Peyer's patch (tissue), 4 donors: ENCODE measurements at regions not wholly inside any gene's neighbourhood (a gene's known extent, or its start where the extent isn't known, plus 50 kb on each side); places are given as distances from the start of the nearest gene placed in this dataset.
A peak's percentile ranks its signal among the peaks of the same experiment; 100 is the strongest.

Experiments
- DNase-seq, 3 donors: peaks; one replicate each; pipeline ENCODE4 v3.0.0-alpha.2; 2017 to 2019
- H3K27ac ChIP-seq, 4 donors: fragments of 200-600 bp; sonication (generic); one replicate each; pipeline ENCODE4 v1.5.1; 2016 to 2019
- H3K27me3 ChIP-seq, 2 donors: fragments of 200-600 bp; sonication (generic); one replicate each; pipeline ENCODE4 v1.5.1; 2019
- H3K36me3 ChIP-seq, 3 donors: fragments of 200-600 bp; sonication (generic); one replicate each; pipeline ENCODE4 v1.5.1; 2016 to 2019
- H3K4me1 ChIP-seq, 4 donors: fragments of 200-600 bp; sonication (generic); one replicate each; pipeline ENCODE4 v1.5.1; 2016 to 2019
- H3K4me3 ChIP-seq, 4 donors: fragments of 200-600 bp; sonication (generic); 1 replicate in 3 of 4; 2 replicates in 1 of 4; pipeline ENCODE4 v1.5.1; 2016 to 2019; ENCODE audit warnings: mild to moderate bottlenecking in 1 of 4
- H3K9me3 ChIP-seq, 4 donors: fragments of 200-600 bp; sonication (generic); one replicate each; pipeline ENCODE4 v1.5.1; 2016 to 2019; ENCODE audit warnings: mild to moderate bottlenecking in 1 of 4
- POLR2A ChIP-seq, 2 donors: fragments of 450-650 bp; IDR thresholded peaks; one replicate each; pipeline ENCODE4 v1.5.1; 2017; ENCODE audit warnings: antibody characterized with exemption in 2 of 2, mild to moderate bottlenecking in 2 of 2, moderate library complexity in 2 of 2
- TF ChIP-seq, protein P1 (sequence below), 6 experiments: fragments of 450-650 bp in 4 of 6; fragments of 200-600 bp in 2 of 6; sonication (generic) in 1 of 6; IDR thresholded peaks; one replicate each; pipeline ENCODE4 v1.5.1; 2017 to 2019; ENCODE audit warnings: antibody characterized with exemption in 6 of 6, mild to moderate bottlenecking in 3 of 6, moderate library complexity in 1 of 6

DNA sequence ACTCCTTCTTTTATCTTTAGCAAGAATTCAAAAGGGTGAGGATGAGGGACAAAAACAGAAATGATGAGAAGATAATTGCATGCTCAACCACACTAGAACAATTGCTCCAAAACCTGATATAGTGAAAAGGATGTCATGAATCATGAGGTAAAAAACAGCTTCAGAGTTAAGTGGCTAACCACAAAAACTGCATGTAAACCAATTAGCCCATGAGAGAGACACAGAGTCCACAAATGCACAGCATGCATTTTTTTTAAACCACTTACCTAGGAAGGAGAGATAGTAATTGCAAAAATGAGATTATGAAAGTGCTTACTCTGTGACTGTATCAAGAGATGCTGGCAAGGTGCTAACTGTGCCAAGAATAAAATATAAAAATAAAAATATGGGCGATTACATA, 132.9 kb downstream of the MBL2 start:
- H3K4me1 ChIP-seq: no peaks in the 10 kb centered on the region
- H3K4me3 ChIP-seq: no peak overlapping the region
- H3K36me3 ChIP-seq: no peaks in the 10 kb centered on the region
- no peak overlapping the region for H3K27ac ChIP-seq
- no peaks in the 10 kb centered on the region for H3K9me3 ChIP-seq
- TF ChIP-seq POLR2A (IDR thresholded peaks at IDR 0.05): no peak
- TF ChIP-seq, protein P1, sequence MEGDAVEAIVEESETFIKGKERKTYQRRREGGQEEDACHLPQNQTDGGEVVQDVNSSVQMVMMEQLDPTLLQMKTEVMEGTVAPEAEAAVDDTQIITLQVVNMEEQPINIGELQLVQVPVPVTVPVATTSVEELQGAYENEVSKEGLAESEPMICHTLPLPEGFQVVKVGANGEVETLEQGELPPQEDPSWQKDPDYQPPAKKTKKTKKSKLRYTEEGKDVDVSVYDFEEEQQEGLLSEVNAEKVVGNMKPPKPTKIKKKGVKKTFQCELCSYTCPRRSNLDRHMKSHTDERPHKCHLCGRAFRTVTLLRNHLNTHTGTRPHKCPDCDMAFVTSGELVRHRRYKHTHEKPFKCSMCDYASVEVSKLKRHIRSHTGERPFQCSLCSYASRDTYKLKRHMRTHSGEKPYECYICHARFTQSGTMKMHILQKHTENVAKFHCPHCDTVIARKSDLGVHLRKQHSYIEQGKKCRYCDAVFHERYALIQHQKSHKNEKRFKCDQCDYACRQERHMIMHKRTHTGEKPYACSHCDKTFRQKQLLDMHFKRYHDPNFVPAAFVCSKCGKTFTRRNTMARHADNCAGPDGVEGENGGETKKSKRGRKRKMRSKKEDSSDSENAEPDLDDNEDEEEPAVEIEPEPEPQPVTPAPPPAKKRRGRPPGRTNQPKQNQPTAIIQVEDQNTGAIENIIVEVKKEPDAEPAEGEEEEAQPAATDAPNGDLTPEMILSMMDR (IDR thresholded peaks at IDR 0.05): no peak
- no peak for DNase-seq
- H3K27me3 ChIP-seq: no peaks in the 10 kb centered on the region

DNA sequence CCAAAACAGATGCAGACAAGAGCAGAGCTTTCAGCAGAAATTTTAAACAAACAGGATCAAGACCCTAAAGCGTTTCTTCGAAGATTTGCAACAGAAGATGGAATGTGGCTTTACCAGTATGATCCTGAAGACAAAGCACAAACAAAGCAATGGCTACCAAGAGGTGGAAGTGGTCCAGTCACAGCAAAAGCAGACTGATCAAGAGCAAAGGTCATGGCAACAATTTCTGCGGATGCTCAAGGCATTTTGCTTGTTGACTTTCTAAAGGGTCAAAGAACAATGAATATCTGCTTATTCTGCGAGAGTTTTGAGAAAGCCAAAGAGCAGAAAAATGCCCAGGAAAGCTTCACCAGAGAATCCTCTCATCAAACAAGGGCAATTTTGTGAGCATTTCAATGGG, 130.4 kb downstream of the MBL2 start:
- Histone ChIP-seq H3K27ac (no peak overlapping the region), H3K27me3 (no peaks in the 10 kb centered on the region), H3K9me3 (no peaks in the 10 kb centered on the region), H3K4me1 (no peaks in the 10 kb centered on the region), H3K4me3 (no peak overlapping the region), H3K36me3 (no peaks in the 10 kb centered on the region)
- TF ChIP-seq POLR2A (IDR thresholded peaks at IDR 0.05): no peak
- TF ChIP-seq, protein P1 (IDR thresholded peaks at IDR 0.05): no peak
- DNase-seq: no peak

DNA sequence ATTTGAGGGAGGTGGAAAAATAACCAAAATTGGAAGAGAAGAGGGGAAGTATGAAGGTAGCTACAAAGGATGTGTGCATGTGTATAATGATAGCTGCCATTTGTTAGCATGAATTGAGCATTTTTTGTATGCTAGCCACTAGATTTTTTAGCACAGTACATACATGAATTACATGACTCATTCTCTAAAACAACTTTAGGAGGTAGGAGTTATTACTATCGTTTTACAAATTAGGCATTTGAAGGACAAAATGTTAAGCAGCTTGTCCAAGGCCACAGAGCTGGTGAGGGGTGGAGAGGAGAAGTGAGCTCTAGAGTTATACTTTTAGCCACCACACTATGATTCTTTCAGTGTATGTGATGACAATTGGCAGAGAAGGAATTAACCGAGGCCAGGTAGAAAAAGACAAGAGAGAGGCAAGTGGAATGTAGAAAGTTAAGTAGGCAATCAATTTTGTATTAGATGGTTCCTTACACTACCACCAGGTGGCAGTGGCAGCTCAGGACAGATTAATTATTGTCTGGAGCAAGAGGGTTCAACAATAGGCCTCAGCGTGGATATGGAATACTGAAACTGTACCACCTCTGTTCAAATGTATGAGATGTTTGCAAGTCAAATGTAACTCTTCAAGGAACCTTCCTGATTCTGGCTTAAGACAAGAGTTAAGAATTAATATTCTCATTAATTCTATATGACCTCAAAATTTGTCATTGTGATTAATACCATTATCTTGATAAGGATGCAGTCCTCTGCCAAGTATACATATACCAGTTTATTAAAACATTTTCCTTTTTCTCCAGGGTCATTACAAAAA, 128.0 kb downstream of the MBL2 start:
- Histone ChIP-seq H3K4me3 (no peak overlapping the region), H3K36me3 (no peaks in the 10 kb centered on the region), H3K9me3 (no peaks in the 10 kb centered on the region), H3K4me1 (no peaks in the 10 kb centered on the region), H3K27me3 (no peaks in the 10 kb centered on the region), H3K27ac (no peak overlapping the region)
- no peak for TF ChIP-seq POLR2A (IDR thresholded peaks at IDR 0.05)
- TF ChIP-seq, protein P1 (IDR thresholded peaks at IDR 0.05): peak in 4 of 6 experiments; percentile 43 to 69 (median 67)
- peak in 1 of 3 donors; percentile 69 for DNase-seq

DNA sequence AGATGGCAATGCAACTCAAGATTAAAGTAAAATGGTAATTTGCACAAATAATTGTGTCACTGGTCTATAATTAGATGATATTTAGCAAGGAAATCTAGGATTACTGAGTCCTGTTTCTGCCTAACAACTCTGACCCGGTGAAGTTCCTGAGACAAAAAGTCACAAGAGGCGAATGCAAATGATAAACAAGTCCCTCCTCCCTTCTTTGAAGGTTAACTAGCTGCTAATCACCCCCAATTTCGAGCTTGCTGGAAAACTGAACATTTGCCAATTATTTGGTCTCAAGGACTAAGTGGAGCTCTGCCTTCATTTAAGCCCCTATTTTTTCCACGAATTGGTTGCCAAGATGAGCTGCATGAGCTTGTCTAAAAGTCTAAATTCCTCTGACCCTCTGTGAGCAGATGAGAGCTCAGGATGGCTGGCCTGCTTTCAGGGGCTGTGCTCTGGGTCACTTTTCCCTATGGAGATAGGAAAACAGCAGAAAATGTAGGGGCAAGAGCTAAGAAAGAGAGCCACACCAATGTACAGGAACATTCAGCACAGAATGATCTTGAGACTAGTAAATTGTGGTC, 127.3 kb downstream of the MBL2 start:
- Histone ChIP-seq H3K27me3 (no peaks in the 10 kb centered on the region), H3K4me1 (no peaks in the 10 kb centered on the region), H3K36me3 (no peaks in the 10 kb centered on the region), H3K27ac (no peak overlapping the region), H3K4me3 (no peak overlapping the region), H3K9me3 (no peaks in the 10 kb centered on the region)
- DNase-seq: no peak
- no peak for TF ChIP-seq POLR2A (IDR thresholded peaks at IDR 0.05)
- TF ChIP-seq, protein P1 (IDR thresholded peaks at IDR 0.05): no peak

DNA sequence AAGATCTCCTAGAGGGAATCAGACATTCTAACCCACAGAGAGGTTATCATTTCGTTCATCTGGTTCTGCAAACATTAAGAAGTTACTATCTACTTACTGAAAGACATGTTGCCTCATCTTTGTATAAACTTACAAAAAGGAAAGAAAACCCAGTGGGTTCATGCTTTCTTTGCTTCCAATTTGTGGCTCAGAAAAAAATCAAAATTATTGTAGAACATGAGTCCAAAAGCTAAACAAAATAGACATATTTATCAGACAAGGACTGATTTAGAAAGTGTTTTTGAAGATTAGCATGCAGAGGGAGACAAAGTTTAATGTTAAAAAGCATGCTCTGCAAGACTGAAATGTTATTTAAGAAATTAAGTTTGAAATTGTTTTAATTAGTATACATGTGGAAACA, 123.1 kb downstream of the MBL2 start:
- Histone ChIP-seq H3K27ac (no peak overlapping the region), H3K27me3 (no peaks in the 10 kb centered on the region), H3K36me3 (no peaks in the 10 kb centered on the region), H3K4me1 (no peaks in the 10 kb centered on the region), H3K9me3 (no peaks in the 10 kb centered on the region), H3K4me3 (no peak overlapping the region)
- DNase-seq: no peak
- TF ChIP-seq POLR2A (IDR thresholded peaks at IDR 0.05): no peak

DNA sequence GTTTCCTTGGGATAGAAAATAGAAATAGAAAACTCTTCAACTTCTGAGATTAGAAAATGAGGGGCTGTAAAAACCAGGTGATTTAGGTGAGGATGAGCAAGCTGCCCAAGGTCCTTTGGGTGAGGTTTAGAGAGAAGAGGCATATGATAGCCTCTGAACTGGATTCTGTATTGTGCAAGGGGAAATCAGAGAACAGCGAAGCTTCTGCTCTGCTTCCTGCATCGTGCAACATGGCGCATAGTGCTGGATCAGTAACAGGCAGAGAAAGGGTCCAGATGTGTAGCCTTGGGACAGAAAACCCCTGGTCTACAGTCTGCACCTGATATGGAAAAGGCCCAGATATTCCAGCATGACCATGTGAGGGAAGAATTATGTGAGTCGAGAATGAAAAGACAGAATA, 121.7 kb downstream of the MBL2 start:
- no peaks in the 10 kb centered on the region for H3K4me1 ChIP-seq
- H3K9me3 ChIP-seq: no peaks in the 10 kb centered on the region
- TF ChIP-seq, protein P1 (IDR thresholded peaks at IDR 0.05): no peak
- TF ChIP-seq POLR2A (IDR thresholded peaks at IDR 0.05): no peak
- no peak overlapping the region for H3K27ac ChIP-seq
- H3K4me3 ChIP-seq: no peak overlapping the region
- no peaks in the 10 kb centered on the region for H3K27me3 ChIP-seq
- DNase-seq: no peak
- H3K36me3 ChIP-seq: no peaks in the 10 kb centered on the region
